Omental fat pad (tissue), 3 donors: ENCODE measurements at regions not wholly inside any gene's neighbourhood (a gene's known extent, or its start where the extent isn't known, plus 50 kb on each side); places are given as distances from the start of the nearest gene placed in this dataset.

Experiments used
- ATAC-seq: fragments of 150-250 bp; one replicate; pipeline ENCODE4 v1.9.1; 2016; ENCODE audit warnings: mild to moderate bottlenecking, moderate library complexity; ENCODE audit not compliant: low FRiP score
- DNase-seq: peaks from one replicate; pipeline ENCODE4 v3.0.0-alpha.2; 2019; ENCODE audit warnings: low spot score
- CTCF ChIP-seq, 3 donors: fragments of 450-650 bp; IDR thresholded peaks; one replicate each; pipeline ENCODE4 v1.5.1; 2016 to 2017; ENCODE audit warnings: antibody characterized with exemption in 3 of 3, mild to moderate bottlenecking in 3 of 3, moderate library complexity in 2 of 3

- DNase-seq (no peak), ATAC-seq (no peak)
- no peak for TF ChIP-seq CTCF (IDR thresholded peaks at IDR 0.05)
Measured at GRCh38 chr10:4256971-4257370, 472.0 kb upstream of the KLF6 start.

GRCh38 chr10:4255751-4256150 lies 470.7 kb upstream of the KLF6 start:
- DNase-seq = no peak
- TF ChIP-seq CTCF (IDR thresholded peaks at IDR 0.05) = no peak
- ATAC-seq = no peak

- TF ChIP-seq CTCF (IDR thresholded peaks at IDR 0.05) = no peak
- DNase-seq (no peak), ATAC-seq (no peak)
Measured at GRCh38 chr10:4254101-4254994, 469.3 kb upstream of the KLF6 start.

- no peak for TF ChIP-seq CTCF (IDR thresholded peaks at IDR 0.05)
- DNase-seq = no peak
- ATAC-seq = no peak
Measured at GRCh38 chr10:4252701-4253100, 467.7 kb upstream of the KLF6 start.

- no peak for ATAC-seq
- TF ChIP-seq CTCF (IDR thresholded peaks at IDR 0.05) = no peak
Measured at GRCh38 chr10:4250587-4250887, 465.5 kb upstream of the KLF6 start.

GRCh38 chr10:4249841-4250586 lies 465.0 kb upstream of the KLF6 start:
- DNase-seq (no peak), ATAC-seq (no peak)
- no peak for TF ChIP-seq CTCF (IDR thresholded peaks at IDR 0.05)

More at GRCh38 chr10:4250587-4250887, 465.5 kb upstream of the KLF6 start:
- no peak for DNase-seq
